VCaP (cell line): ENCODE measurements at regions not wholly inside any gene's neighbourhood (a gene's known extent, or its start where the extent isn't known, plus 50 kb on each side); places are given as distances from the start of the nearest gene placed in this dataset.

Experiments
- H3K27ac ChIP-seq: fragments of 450-650 bp; 2 replicates; pipeline ENCODE4 v1.5.1; 2017
- TF ChIP-seq, protein P1 (sequence below): fragments of 450-650 bp; conservative IDR thresholded peaks from 2 replicates; pipeline ENCODE4 v1.5.1; 2017; ENCODE audit warnings: mild to moderate bottlenecking, moderate library complexity

DNA sequence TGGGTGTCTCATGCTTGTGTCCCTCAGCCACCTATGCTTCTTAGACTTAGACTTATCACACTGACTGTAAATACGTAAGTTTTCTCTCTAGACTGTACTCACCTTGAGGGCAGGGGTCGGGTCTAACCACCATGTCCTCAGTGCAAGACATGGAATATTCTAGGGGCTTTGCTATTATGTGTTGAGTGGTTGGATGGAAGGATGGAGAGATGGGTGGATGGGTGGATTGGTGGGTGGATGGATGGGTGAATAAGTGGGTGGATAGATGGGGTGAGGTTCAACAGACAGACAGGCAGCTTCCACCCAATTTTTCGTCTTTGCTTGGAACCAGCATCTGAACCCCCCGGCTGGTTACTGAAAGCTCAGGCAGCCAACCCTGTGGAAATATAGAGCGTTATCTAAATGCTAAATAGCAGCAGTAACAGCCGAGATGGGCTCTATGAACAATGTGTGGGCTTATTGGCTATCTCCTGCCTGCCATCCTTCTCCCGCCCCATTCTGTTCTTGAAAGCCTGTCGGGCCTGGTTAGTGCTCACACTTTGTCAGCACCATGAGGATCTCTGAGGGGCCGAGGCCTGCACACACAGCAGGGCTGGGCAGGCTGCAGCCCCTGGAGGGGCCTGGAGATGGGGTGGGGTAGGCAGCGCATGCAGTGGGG, 130.7 kb downstream of the ACTL8 start:
- no peak overlapping the region for H3K27ac ChIP-seq
- TF ChIP-seq, protein P1, sequence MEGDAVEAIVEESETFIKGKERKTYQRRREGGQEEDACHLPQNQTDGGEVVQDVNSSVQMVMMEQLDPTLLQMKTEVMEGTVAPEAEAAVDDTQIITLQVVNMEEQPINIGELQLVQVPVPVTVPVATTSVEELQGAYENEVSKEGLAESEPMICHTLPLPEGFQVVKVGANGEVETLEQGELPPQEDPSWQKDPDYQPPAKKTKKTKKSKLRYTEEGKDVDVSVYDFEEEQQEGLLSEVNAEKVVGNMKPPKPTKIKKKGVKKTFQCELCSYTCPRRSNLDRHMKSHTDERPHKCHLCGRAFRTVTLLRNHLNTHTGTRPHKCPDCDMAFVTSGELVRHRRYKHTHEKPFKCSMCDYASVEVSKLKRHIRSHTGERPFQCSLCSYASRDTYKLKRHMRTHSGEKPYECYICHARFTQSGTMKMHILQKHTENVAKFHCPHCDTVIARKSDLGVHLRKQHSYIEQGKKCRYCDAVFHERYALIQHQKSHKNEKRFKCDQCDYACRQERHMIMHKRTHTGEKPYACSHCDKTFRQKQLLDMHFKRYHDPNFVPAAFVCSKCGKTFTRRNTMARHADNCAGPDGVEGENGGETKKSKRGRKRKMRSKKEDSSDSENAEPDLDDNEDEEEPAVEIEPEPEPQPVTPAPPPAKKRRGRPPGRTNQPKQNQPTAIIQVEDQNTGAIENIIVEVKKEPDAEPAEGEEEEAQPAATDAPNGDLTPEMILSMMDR = no peak

DNA sequence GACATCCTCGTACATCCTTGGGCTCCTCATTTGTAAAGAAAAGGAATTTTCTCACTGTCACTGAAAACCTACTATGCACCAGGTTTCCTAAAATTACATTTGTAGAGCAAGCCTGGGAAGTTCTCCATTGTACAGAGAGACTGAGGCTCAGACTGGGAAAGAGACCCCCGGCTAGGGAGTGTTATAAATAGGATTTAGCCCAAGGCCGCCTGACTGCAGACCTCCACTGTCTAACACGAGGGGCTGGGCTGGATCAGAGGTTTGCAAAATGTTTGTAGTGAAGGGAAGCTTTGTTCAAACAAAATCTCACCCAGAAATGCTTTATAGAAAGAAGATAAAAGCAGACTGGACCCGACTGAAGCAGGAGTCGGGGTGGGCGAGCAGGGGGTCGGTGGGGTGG, 131.3 kb downstream of the ACTL8 start:
- no peak overlapping the region for H3K27ac ChIP-seq
- TF ChIP-seq, protein P1 = no peak

GRCh38 chr1:17886838-17887441, 131.8 kb downstream of the ACTL8 start:
- TF ChIP-seq, protein P1 = no peak
- H3K27ac ChIP-seq = no peak overlapping the region

GRCh38 chr1:17887661-17888371, 132.7 kb downstream of the ACTL8 start:
- TF ChIP-seq, protein P1 = no peak
- no peak overlapping the region for H3K27ac ChIP-seq

DNA sequence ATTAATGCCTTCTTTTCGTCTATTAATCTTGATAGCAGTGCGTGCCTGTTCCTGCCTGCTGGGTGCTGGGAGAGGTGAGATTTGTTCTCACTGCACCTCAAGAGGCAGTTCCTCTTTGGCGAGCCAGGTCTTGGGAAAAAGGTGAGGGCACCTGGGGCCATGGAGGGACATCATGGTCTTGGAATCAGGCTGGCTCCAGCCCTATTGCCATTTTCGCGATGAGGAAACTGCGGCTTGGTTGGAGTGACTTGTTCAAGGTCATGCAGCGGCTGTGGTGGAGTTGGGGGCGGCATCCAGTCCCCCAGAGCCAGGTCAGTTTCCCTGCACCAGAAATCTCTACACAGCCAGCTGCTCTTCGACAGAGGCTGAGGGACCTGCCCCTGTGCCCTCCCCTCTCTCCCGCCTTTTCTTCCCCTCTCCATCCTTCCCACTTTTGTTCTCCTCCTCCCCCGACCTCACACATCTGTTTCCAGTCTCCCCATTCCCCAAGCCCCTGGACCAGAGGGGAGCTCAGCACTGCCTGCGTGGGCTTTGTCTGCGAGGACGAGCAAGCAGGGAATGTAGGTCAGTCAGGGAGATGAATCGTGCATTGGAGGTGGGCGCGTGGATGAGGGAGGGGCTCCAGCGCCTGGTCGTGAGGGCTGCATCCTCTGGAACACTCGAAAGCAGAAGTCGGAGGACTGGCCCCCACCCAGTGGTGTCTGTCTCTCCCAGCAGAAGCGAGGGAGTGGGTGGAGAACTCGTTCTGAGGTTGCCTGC, 135.1 kb downstream of the ACTL8 start:
- H3K27ac ChIP-seq = no peak overlapping the region
- TF ChIP-seq, protein P1 = no peak

DNA sequence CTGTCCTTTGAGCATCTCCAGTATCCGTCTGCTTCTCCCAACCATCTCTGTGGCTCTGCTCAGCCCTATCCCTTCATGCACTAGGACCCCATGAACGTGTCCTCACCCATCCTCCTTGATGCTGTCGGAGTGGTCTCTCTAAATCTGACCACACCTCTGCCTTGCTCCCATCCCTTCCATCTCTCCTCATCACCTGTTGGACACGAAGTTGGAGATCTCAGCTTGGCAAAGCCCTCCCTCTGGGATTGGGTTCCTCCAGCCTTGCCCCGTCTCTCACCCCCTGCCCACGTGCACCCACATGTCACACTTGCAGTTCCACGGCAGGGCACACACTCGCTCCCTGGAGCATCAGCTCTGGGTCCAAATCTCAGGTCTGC, 135.7 kb downstream of the ACTL8 start:
- TF ChIP-seq, protein P1 = no peak
- H3K27ac ChIP-seq = no peak overlapping the region
